ENCODE measurements at regions not wholly inside any gene's neighbourhood (a gene's known extent, or its start where the extent isn't known, plus 50 kb on each side); places are given as distances from the start of the nearest gene placed in this dataset.

DNA sequence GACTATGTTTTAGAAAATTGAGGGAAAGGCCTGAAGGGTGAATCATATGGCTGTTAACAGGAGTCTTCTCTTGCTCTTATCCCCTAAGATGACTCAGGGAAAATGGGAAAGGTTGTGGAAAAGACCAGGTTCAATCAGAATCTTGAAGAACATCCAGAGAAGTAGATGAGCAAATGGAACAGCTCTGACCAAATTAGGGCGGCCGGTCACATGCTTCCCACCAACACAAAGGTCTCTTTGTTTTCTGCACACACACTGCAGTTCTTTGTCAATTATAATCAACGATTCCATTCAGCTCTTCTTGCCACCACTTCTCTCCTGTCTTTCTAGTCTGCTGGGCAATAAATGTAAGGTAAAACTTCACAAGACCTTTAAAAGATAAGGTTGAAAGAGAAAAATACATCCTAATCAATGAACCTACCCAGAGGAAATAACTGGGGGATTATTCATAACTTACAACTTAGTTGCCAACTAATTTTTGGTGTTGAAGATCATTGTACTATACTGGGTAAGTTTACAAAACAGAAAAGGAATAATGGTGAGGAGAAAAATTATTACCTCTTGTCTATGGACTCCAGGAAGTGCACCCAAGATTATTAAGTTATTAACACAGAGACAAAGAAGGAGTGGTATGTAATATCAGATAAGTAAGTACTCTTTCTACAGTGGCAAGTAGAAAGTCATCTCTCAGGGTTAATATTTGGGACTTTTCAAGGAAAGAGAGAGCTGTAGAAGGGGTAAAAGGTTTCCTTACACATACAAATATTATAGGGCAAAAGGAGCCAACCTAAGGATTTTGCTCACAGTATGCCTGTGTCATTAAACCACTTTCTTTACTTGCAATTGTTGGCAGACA lies 441.9 kb upstream of the PIK3R1 start:
- Histone ChIP-seq H3K27ac (peak overlapping the region; percentile 33; the same call in 1 of the 2 replicates), H2AFZ (no peak overlapping the region), H3K4me1 (replicated peaks; ENCODE audit: insufficient read depth) (peaks cover 23% of the 10 kb centered on the region; the same call in 1 of the 2 replicates), H3K79me2 (ENCODE audit: low read depth) (no peaks in the 10 kb centered on the region), H3K4me2 (no peak overlapping the region), H3F3A (ENCODE audit: insufficient read depth, low read depth) (peaks cover 3% of the 10 kb centered on the region; the same call in 1 of the 2 replicates), H3K9me3 (ENCODE audit: insufficient read depth, low read depth) (no peaks in the 10 kb centered on the region), H3K9me2 (ENCODE audit: insufficient read depth) (no peaks in the 10 kb centered on the region), H3K36me3 (ENCODE audit: low read depth) (no peaks in the 10 kb centered on the region), H3K27me3 (ENCODE audit: insufficient read depth, low read depth) (no peaks in the 10 kb centered on the region), H3K4me3 (no peak overlapping the region), H4K20me1 (ENCODE audit: insufficient read depth) (no peaks in the 10 kb centered on the region)
- peak in 1 of 2 experiments; percentile 39 for DNase-seq
- ChIA-PET POLR2A (ENCODE audit: unreplicated experiment) (no interaction called here), CTCF (no interaction called here)
- no peak for TF ChIP-seq EZH2 (IDR thresholded peaks at IDR 0.05; ENCODE audit: low read depth)
- TF ChIP-seq, protein P1, sequence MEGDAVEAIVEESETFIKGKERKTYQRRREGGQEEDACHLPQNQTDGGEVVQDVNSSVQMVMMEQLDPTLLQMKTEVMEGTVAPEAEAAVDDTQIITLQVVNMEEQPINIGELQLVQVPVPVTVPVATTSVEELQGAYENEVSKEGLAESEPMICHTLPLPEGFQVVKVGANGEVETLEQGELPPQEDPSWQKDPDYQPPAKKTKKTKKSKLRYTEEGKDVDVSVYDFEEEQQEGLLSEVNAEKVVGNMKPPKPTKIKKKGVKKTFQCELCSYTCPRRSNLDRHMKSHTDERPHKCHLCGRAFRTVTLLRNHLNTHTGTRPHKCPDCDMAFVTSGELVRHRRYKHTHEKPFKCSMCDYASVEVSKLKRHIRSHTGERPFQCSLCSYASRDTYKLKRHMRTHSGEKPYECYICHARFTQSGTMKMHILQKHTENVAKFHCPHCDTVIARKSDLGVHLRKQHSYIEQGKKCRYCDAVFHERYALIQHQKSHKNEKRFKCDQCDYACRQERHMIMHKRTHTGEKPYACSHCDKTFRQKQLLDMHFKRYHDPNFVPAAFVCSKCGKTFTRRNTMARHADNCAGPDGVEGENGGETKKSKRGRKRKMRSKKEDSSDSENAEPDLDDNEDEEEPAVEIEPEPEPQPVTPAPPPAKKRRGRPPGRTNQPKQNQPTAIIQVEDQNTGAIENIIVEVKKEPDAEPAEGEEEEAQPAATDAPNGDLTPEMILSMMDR (conservative IDR thresholded peaks at IDR 0.05) = no peak
- BruUV-seq (replicated peaks) = no TSS peak
- intact Hi-C loops (cut with micrococcal nuclease; ENCODE audit: unreplicated experiment) = no loop called here

DNA sequence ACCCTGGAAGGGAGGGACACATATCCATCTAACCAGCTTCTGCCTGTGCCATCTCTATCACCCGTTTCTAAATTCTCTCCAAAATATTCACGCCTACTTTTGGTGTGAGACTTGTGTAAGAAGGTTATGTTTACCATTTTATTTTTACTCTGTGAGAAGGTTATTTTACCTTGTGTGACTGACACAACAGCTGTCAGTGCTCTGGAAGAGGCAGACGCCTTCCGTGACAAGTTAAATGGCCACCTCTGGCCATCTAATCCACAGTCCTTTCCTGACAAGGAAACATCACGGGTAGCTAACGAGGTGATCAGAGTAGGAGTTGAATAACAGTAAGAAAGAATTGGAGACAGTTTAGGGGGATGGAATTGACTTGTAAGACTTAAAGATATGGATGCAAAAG lies 443.8 kb upstream of the PIK3R1 start:
- Histone ChIP-seq H3K9me2 (ENCODE audit: insufficient read depth) (no peaks in the 10 kb centered on the region), H3K4me2 (no peak overlapping the region), H3K9me3 (ENCODE audit: insufficient read depth, low read depth) (no peaks in the 10 kb centered on the region), H3K4me1 (replicated peaks; ENCODE audit: insufficient read depth) (peaks cover 23% of the 10 kb centered on the region; the same call in 1 of the 2 replicates), H2AFZ (no peak overlapping the region), H3K4me3 (no peak overlapping the region), H3K27me3 (ENCODE audit: insufficient read depth, low read depth) (no peaks in the 10 kb centered on the region), H3K27ac (no peak overlapping the region), H3K79me2 (ENCODE audit: low read depth) (no peaks in the 10 kb centered on the region), H3K36me3 (ENCODE audit: low read depth) (no peaks in the 10 kb centered on the region), H3F3A (ENCODE audit: insufficient read depth, low read depth) (peaks cover 3% of the 10 kb centered on the region; the same call in 1 of the 2 replicates), H4K20me1 (ENCODE audit: insufficient read depth) (no peaks in the 10 kb centered on the region)
- BruUV-seq (replicated peaks) = no TSS peak
- CTCF ChIA-PET = no interaction called here
- POLR2A ChIA-PET (ENCODE audit: unreplicated experiment) = no interaction called here
- intact Hi-C loops (cut with micrococcal nuclease; ENCODE audit: unreplicated experiment) = no loop called here
- TF ChIP-seq, protein P1 (conservative IDR thresholded peaks at IDR 0.05) = no peak
- no peak for TF ChIP-seq EZH2 (IDR thresholded peaks at IDR 0.05; ENCODE audit: low read depth)
- DNase-seq = no peak

- Histone ChIP-seq H3K9me2 (ENCODE audit: insufficient read depth) (no peaks in the 10 kb centered on the region), H3K4me1 (replicated peaks; ENCODE audit: insufficient read depth) (peaks cover 23% of the 10 kb centered on the region; the same call in 1 of the 2 replicates), H3K4me2 (peak overlapping the region; percentile 44; the same call in 1 of the 2 replicates), H2AFZ (0 out of 2 replicates have a peak overlapping the region, but pooled peaks have one; percentile 48), H3K27ac (peak overlapping the region; percentile 66), H3K36me3 (ENCODE audit: low read depth) (no peaks in the 10 kb centered on the region), H3K27me3 (ENCODE audit: insufficient read depth, low read depth) (no peaks in the 10 kb centered on the region), H4K20me1 (ENCODE audit: insufficient read depth) (no peaks in the 10 kb centered on the region), H3K4me3 (no peak overlapping the region), H3K79me2 (ENCODE audit: low read depth) (no peaks in the 10 kb centered on the region), H3K9me3 (ENCODE audit: insufficient read depth, low read depth) (no peaks in the 10 kb centered on the region), H3F3A (ENCODE audit: insufficient read depth, low read depth) (peaks cover 3% of the 10 kb centered on the region; the same call in 1 of the 2 replicates)
- no TSS peak for BruUV-seq (replicated peaks)
- ChIA-PET POLR2A (ENCODE audit: unreplicated experiment) (no interaction called here), CTCF (no interaction called here)
- DNase-seq = no peak
- intact Hi-C loops (cut with micrococcal nuclease; ENCODE audit: unreplicated experiment) = no loop called here
- TF ChIP-seq, protein P1 (conservative IDR thresholded peaks at IDR 0.05) = no peak
- TF ChIP-seq EZH2 (IDR thresholded peaks at IDR 0.05; ENCODE audit: low read depth) = no peak
Observed at GRCh38 chr5:67771221-67771620, 444.3 kb upstream of the PIK3R1 start.
